GM12872 (cell line): ENCODE measurements at regions not wholly inside any gene's neighbourhood (a gene's known extent, or its start where the extent isn't known, plus 50 kb on each side); places are given as distances from the start of the nearest gene placed in this dataset.

Experiments used
- TF ChIP-seq, protein P1 (sequence below): IDR thresholded peaks from 3 replicates; pipeline ENCODE4 v1.5.1; 2011; ENCODE audit warnings: low read depth, mild to moderate bottlenecking, low read length, moderate library complexity; ENCODE audit not compliant: insufficient read depth

DNA sequence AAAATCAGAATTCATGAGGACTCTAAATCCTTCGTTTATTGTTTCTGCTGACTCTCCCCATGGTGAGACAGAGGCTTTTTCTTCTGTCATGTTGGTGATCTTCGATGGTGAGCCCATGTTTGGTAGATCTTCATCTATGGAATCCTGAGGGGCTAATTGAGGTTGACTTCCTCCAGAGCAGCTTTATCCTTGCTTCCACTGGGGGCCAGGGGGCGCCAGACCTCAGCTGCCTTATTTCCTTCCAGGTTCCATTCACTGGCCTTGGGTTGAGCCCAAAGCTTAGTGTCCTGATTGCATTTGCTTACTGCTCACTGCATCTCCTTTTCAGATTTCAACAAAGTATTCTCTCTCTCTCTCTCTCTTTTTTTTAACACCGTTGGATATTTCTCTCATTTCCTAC lies 80.7 kb downstream of the GCC1 start:
- TF ChIP-seq, protein P1, sequence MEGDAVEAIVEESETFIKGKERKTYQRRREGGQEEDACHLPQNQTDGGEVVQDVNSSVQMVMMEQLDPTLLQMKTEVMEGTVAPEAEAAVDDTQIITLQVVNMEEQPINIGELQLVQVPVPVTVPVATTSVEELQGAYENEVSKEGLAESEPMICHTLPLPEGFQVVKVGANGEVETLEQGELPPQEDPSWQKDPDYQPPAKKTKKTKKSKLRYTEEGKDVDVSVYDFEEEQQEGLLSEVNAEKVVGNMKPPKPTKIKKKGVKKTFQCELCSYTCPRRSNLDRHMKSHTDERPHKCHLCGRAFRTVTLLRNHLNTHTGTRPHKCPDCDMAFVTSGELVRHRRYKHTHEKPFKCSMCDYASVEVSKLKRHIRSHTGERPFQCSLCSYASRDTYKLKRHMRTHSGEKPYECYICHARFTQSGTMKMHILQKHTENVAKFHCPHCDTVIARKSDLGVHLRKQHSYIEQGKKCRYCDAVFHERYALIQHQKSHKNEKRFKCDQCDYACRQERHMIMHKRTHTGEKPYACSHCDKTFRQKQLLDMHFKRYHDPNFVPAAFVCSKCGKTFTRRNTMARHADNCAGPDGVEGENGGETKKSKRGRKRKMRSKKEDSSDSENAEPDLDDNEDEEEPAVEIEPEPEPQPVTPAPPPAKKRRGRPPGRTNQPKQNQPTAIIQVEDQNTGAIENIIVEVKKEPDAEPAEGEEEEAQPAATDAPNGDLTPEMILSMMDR = peak; percentile 71

DNA sequence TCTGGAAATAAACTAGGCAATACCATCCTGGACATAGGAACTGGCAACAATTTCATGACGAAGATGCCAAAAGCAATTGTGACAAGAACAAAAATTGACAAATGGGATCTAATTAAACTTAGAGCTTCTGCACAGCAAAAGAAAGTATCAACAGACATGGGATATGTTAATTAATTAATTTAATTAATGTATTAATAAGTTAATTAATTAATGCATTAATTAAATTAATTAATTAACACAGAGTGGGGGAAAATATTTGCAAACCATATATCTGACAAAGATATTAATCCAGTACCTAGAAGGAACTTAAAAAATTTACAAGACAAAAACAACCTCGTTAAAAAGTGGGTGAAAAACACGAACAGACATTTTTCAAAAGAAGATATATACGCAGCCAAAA lies 83.6 kb downstream of the GCC1 start:
- TF ChIP-seq, protein P1 = no peak

DNA sequence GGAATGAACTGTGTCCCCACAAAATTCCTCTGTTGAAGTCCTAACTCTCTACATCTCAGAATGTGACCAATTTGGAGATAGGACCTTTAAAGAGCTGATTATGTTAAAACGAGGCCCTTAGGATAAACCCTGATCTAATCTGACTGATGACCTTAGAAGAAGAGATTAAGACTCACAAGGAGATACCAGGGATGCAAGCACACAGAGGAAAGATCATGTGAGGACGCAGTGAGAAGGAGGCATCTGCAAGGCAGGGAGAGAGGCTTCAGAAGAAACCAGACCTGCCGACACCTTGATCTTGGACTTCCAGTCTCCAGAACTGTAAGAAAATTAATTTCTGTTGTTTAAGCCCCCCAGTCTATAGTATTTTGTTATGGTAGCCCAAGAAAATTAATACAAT lies 94.9 kb upstream of the ZNF800 start:
- TF ChIP-seq, protein P1 = no peak

DNA sequence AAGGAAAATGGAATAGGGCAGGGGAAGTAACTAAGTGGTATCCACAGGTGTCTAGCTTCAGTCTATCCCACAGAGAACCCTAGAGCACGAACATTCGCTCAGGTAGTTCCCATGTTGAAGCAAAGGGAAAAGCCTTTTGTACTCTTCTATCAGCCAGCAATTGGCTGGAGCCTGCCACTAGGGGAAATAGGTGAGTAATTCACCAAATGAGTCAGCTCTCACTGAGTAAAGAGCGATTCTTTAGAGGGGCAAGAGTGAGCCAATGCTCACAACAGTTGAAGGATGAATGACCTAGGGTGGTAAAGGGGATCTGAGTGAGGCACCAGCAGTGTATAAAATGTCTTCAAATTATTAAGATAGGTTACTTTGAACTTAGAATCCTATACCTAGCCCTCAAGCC lies 94.1 kb upstream of the ZNF800 start:
- TF ChIP-seq, protein P1 = peak; percentile 37; the same call in 1 of the 3 replicates

DNA sequence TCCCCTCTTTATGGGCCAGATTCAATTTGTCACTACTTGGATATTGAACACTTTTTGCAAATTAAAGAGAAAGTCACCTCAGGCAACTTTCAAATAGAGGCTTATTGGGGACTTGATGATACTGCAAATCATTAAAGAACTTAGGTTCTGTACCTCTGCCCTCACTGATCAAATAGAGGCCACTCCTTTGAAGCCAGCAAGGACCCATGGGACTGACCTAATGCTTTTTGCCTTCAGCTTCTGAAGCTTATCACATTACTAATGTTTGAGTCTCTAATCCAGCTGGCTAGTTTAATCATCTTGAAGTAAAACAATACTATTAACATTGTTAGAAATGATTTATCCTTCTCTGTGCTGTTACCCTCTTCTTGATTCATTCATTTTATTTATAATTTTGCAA lies 93.0 kb upstream of the ZNF800 start:
- TF ChIP-seq, protein P1 = no peak

DNA sequence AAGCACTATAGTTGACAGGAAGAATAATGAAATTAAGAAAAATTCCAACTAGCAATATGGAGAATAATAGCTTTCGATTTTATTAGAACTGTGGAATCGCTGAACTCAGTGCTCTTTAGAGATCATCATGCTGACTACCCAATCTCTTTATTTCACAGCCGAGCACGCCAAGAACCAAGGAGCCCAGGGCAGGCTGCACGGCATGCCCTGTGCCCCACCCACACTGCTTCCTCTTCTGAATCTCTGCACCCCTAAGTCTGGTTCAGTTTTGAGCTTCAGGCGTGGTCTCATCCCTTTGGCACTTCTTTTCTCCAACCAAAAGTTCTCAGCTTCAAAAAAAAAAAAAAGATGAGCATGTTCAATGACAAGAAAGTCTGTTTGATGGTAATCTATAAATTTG lies 92.4 kb upstream of the ZNF800 start:
- TF ChIP-seq, protein P1 = no peak

DNA sequence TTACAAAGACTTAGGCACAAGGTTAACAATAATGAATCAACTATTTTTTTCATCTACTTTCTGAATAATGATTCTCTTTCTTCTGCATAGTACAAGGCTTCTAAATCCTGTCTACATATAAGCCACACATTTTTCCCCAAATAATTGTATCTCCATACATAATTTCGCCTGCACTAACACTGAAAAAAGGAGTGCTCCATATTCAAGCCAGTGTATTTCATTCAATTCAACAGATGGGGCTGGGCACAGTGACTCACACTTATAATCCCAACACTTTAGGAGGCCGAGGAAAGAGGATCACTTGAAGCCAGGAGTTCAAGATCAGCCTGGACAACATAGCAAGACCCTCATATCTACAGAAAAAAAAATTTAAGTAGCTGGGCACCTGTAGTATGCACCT lies 86.0 kb upstream of the ZNF800 start:
- TF ChIP-seq, protein P1 = no peak

DNA sequence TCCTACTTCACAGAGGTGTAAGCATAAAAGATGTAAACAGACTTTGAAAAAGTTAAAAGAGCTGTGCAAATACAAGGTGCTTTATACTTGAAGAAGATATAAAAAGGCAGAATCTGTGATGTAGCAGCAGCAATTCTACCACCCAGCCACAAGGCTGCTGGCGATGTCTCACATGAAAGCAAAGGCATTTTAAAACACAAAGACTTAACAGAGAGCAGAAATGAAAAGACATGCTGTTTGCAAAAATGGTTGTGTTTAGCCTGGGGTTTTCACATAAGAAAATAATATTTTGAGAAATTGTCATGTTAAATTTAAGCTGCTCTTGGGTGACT lies 85.5 kb upstream of the ZNF800 start:
- TF ChIP-seq, protein P1 = no peak
